Vagina (tissue), 2 donors: ENCODE measurements at regions not wholly inside any gene's neighbourhood (a gene's known extent, or its start where the extent isn't known, plus 50 kb on each side); places are given as distances from the start of the nearest gene placed in this dataset.

Experiments used
- CTCF ChIP-seq, 3 experiments: fragments of 450-650 bp in 2 of 3; fragments of 200-600 bp in 1 of 3; sonication (generic) in 1 of 3; IDR thresholded peaks; one replicate each; pipeline ENCODE4 v1.5.1; 2017 to 2019; ENCODE audit warnings: antibody characterized with exemption in 3 of 3, mild to moderate bottlenecking in 2 of 3, moderate library complexity in 2 of 3
- POLR2A ChIP-seq, 2 donors: fragments of 450-650 bp; IDR thresholded peaks; one replicate each; pipeline ENCODE4 v1.6.1; 2017; ENCODE audit warnings: antibody characterized with exemption in 2 of 2, mild to moderate bottlenecking in 2 of 2, moderate library complexity in 2 of 2
- POLR2AphosphoS5 ChIP-seq, 2 donors: sonication (generic); formaldehyde crosslinking; IDR thresholded peaks; one replicate each; pipeline ENCODE4 v1.9.0; 2017; ENCODE audit warnings: antibody characterized with exemption in 2 of 2, mild to moderate bottlenecking in 2 of 2, low read depth in 1 of 2; ENCODE audit not compliant: insufficient read depth in 1 of 2

- TF ChIP-seq CTCF (IDR thresholded peaks at IDR 0.05) (no peak), POLR2A (IDR thresholded peaks at IDR 0.05) (no peak), POLR2AphosphoS5 (IDR thresholded peaks at IDR 0.05; ENCODE audit: insufficient read depth in 1 of 2, low read depth in 1 of 2) (no peak)
Observed at GRCh38 chr1:34272152-34272551, 95.4 kb downstream of the C1orf94 start.
